Loucy (cell line): ENCODE measurements at regions not wholly inside any gene's neighbourhood (a gene's known extent, or its start where the extent isn't known, plus 50 kb on each side); places are given as distances from the start of the nearest gene placed in this dataset.

Experiments
- H2AFZ ChIP-seq: fragments of 200-600 bp; sonication (generic); 2 replicates; pipeline ENCODE4 v1.6.0; 2016; ENCODE audit warnings: antibody characterized with exemption, mild to moderate bottlenecking, low read length, moderate library complexity
- H3F3A ChIP-seq: fragments of 200-600 bp; 2 replicates; pipeline ENCODE4 v1.6.0; 2016; ENCODE audit warnings: antibody characterized with exemption, low read depth, mild to moderate bottlenecking
- H3K27me3 ChIP-seq: fragments of 200-600 bp; sonication (generic); 2 replicates; pipeline ENCODE4 v1.6.1; 2014; ENCODE audit warnings: low read length, mild to moderate bottlenecking; ENCODE audit not compliant: insufficient read depth, poor library complexity, severe bottlenecking
- H3K36me3 ChIP-seq: fragments of 200-600 bp; sonication (generic); 2 replicates; pipeline ENCODE4 v1.6.1; 2016; ENCODE audit warnings: low read length; ENCODE audit not compliant: insufficient read depth
- H3K4me1 ChIP-seq: fragments of 200-600 bp; sonication (generic); 2 replicates; pipeline ENCODE4 v1.5.1; 2014; ENCODE audit warnings: low read length, mild to moderate bottlenecking; ENCODE audit not compliant: insufficient read depth, poor library complexity, severe bottlenecking
- H3K4me2 ChIP-seq: fragments of 200-600 bp; sonication (generic); 2 replicates; pipeline ENCODE4 v1.6.0; 2014; ENCODE audit warnings: antibody characterized with exemption, low read length, low read depth, mild to moderate bottlenecking; ENCODE audit not compliant: poor library complexity, severe bottlenecking
- H3K4me3 ChIP-seq: fragments of 200-600 bp; sonication (generic); 2 replicates; pipeline ENCODE4 v1.5.1; 2014; ENCODE audit warnings: low read length, mild to moderate bottlenecking, mixed read lengths; ENCODE audit not compliant: poor library complexity, severe bottlenecking
- H3K79me2 ChIP-seq: fragments of 200-600 bp; sonication (generic); 2 replicates; pipeline ENCODE4 v1.6.1; 2014; ENCODE audit warnings: low read length; ENCODE audit not compliant: insufficient read depth
- H3K9ac ChIP-seq: fragments of 200-600 bp; sonication (generic); 2 replicates; pipeline ENCODE4 v1.6.0; 2014; ENCODE audit warnings: mild to moderate bottlenecking, low read depth, low read length, moderate library complexity; ENCODE audit not compliant: poor library complexity, severe bottlenecking
- H3K9me2 ChIP-seq: fragments of 200-600 bp; sonication (generic); replicated peaks from 2 replicates; pipeline ENCODE4 v1.6.1; 2016; ENCODE audit warnings: low read depth, low read length, mixed read lengths
- H3K9me3 ChIP-seq: fragments of 200-600 bp; sonication (generic); 2 replicates; pipeline ENCODE4 v1.6.1; 2014; ENCODE audit warnings: mild to moderate bottlenecking, antibody characterized with exemption, low read length, low read depth; ENCODE audit not compliant: insufficient read depth
- H4K20me1 ChIP-seq: fragments of 200-600 bp; sonication (generic); 2 replicates; pipeline ENCODE4 v1.6.0; 2014; ENCODE audit warnings: antibody characterized with exemption, low read length, mild to moderate bottlenecking; ENCODE audit not compliant: insufficient read depth, poor library complexity, severe bottlenecking
- CTCF ChIP-seq: fragments of 200-600 bp; sonication (generic); conservative IDR thresholded peaks from 2 replicates; pipeline ENCODE4 v1.5.1; 2014; ENCODE audit warnings: mild to moderate bottlenecking, antibody characterized with exemption, low read length
- EZH2phosphoT487 ChIP-seq: fragments of 200-600 bp; IDR thresholded peaks from 2 replicates; pipeline ENCODE4 v1.6.1; 2018; ENCODE audit warnings: antibody characterized with exemption, mild to moderate bottlenecking, moderate library complexity, borderline replicate concordance

GRCh38 chr4:129550281-129550785 lies 454.4 kb downstream of the C4orf33 start:
- TF ChIP-seq CTCF (no peak), EZH2phosphoT487 (no peak)
- no peaks in the 10 kb centered on the region for H4K20me1 ChIP-seq
- peaks cover 3% of the 10 kb centered on the region for H3K4me1 ChIP-seq

GRCh38 chr4:129561280-129561679 lies 465.3 kb downstream of the C4orf33 start:
- Histone ChIP-seq H3F3A (no peaks in the 10 kb centered on the region), H2AFZ (0 out of 2 replicates have a peak overlapping the region, but pooled peaks have one; percentile 48), H3K9me3 (no peaks in the 10 kb centered on the region), H3K79me2 (no peaks in the 10 kb centered on the region), H3K4me3 (no peak overlapping the region), H3K9ac (no peak overlapping the region), H3K4me1 (no peaks in the 10 kb centered on the region), H4K20me1 (no peaks in the 10 kb centered on the region), H3K9me2 (no peaks in the 10 kb centered on the region), H3K4me2 (no peak overlapping the region), H3K36me3 (no peaks in the 10 kb centered on the region), H3K27me3 (no peaks in the 10 kb centered on the region)
- TF ChIP-seq EZH2phosphoT487 (no peak), CTCF (no peak)

More at GRCh38 chr4:129550281-129550785, 454.4 kb downstream of the C4orf33 start:
- no peaks in the 10 kb centered on the region for H3F3A ChIP-seq
- no peaks in the 10 kb centered on the region for H3K9me2 ChIP-seq
- H3K79me2 ChIP-seq, result no peaks in the 10 kb centered on the region
- no peak overlapping the region for H3K4me2 ChIP-seq
- no peak overlapping the region for H3K9ac ChIP-seq
- H3K27me3 ChIP-seq, result no peaks in the 10 kb centered on the region
- no peaks in the 10 kb centered on the region for H3K9me3 ChIP-seq
- no peaks in the 10 kb centered on the region for H3K36me3 ChIP-seq
- no peak overlapping the region for H3K4me3 ChIP-seq
- H2AFZ ChIP-seq, result no peak overlapping the region

DNA sequence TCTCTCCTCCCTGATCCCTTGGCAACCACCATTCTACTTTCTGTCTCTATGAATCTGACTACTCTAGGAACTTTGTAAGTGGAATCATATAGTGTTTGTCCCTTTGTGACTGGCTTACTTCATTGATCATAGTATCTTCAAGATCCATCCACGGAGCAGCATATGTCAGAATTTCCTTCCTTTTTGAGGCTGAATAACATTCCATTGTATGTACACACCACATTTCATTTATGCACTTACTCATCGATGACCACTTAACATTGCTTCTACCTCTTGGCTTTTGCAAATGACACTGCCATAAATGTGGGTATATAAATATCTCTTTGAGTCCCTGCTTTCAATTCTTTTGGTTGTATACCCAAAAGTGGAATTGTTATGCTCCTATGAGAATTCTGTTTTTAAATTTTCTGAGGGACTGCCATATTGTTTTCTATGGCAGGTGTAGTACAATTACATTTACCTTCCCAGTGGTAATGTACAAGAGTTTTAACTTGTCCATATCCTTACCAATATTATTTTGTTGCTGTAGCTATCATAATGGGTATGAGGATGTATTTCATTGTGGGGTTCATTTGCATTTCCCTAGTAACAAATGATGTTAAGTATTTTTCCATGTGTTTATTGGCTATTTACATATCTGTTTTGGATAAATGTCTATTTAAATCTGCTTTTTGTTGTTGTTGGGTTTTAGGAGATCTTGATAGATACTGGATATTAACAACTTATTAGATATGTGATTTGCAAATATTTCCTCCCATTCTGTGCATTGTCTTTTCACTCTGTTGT lies 466.1 kb downstream of the C4orf33 start:
- Histone ChIP-seq H3K4me2 (no peak overlapping the region), H3K79me2 (no peaks in the 10 kb centered on the region), H3K9me3 (no peaks in the 10 kb centered on the region), H3K9me2 (no peaks in the 10 kb centered on the region), H4K20me1 (no peaks in the 10 kb centered on the region), H3K4me1 (no peaks in the 10 kb centered on the region), H3K9ac (no peak overlapping the region), H2AFZ (no peak overlapping the region), H3K4me3 (no peak overlapping the region), H3K27me3 (no peaks in the 10 kb centered on the region), H3K36me3 (no peaks in the 10 kb centered on the region), H3F3A (no peaks in the 10 kb centered on the region)
- TF ChIP-seq EZH2phosphoT487, result no peak
- no peak for TF ChIP-seq CTCF
